Lower lobe of right lung (tissue), 2 donors: ENCODE measurements at regions not wholly inside any gene's neighbourhood (a gene's known extent, or its start where the extent isn't known, plus 50 kb on each side); places are given as distances from the start of the nearest gene placed in this dataset.

Source experiments
- ATAC-seq, 2 donors: fragments of 200-7000 bp; cut with Tn5 transposase; one replicate each; pipeline ENCODE4 v1.9.1; 2020 to 2022; ENCODE audit warnings: mild to moderate bottlenecking in 2 of 2, moderate library complexity in 2 of 2
- DNase-seq: peaks from one replicate; pipeline ENCODE4 v3.0.0-alpha.2; 2020
- H3K27ac ChIP-seq: fragments of 200-600 bp; one replicate; pipeline ENCODE4 v1.8.0; 2022
- H3K27me3 ChIP-seq: fragments of 200-600 bp; one replicate; pipeline ENCODE4 v1.8.0; 2022; ENCODE audit warnings: low read depth
- H3K36me3 ChIP-seq: fragments of 200-600 bp; one replicate; pipeline ENCODE4 v1.8.0; 2022; ENCODE audit warnings: mild to moderate bottlenecking
- H3K4me1 ChIP-seq: fragments of 200-600 bp; one replicate; pipeline ENCODE4 v1.8.0; 2022
- H3K4me3 ChIP-seq: fragments of 200-600 bp; one replicate; pipeline ENCODE4 v1.8.0; 2022; ENCODE audit warnings: mild to moderate bottlenecking
- H3K9me3 ChIP-seq: fragments of 200-600 bp; one replicate; pipeline ENCODE4 v1.8.0; 2022
- intact Hi-C: fragments of 100-400 bp; cut with DNase I; formaldehyde crosslinking; loops from one replicate; pipeline ENCODE4 v1.11.0; 2022
- TF ChIP-seq, protein P1 (sequence below): fragments of 200-600 bp; IDR thresholded peaks from one replicate; pipeline ENCODE4 v1.8.0; 2022; ENCODE audit warnings: antibody characterized with exemption, mild to moderate bottlenecking
- donor health status: DM: no; HTN: yes; CAD: no; lungs with severe emphysema.

DNA sequence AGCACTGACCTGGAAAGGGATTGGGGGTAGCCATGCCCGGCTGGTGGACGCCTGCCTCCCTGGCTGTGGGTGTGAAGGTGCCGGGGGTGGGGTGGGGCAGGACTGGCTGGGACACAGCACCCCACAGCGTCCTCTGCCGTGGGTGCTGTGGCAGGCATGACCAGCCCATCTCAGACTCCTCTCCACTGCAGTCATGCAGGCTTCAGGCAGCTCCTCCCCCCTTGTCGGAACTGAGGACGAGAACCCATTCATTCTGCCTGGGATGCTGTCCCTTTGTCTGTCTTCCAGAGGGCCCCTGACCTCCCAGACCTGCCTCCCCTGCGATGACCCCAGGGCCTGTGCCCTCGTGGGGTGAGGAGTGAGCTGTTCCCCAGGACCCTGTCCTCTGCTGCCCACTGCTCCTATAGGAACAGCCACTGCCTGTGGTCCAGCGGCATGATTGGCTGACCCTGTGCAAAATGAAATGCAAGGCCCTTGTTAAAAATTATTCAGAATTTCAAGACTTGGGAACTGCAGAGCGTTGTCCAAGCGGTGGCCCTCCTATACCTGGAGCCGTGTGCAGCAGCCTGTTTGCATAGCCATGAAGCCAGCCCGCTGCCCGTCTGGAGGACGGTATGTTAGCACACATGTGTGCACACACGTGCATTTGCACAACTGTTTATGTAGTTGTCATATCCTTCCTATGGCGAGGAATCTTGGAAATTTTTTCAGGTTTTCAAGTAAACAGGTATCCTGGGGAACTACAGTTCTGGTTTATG lies 1122.3 kb downstream of the BRD1 start:
- peak; percentile 37 for DNase-seq
- H3K27me3 ChIP-seq: no peaks in the 10 kb centered on the region

DNA sequence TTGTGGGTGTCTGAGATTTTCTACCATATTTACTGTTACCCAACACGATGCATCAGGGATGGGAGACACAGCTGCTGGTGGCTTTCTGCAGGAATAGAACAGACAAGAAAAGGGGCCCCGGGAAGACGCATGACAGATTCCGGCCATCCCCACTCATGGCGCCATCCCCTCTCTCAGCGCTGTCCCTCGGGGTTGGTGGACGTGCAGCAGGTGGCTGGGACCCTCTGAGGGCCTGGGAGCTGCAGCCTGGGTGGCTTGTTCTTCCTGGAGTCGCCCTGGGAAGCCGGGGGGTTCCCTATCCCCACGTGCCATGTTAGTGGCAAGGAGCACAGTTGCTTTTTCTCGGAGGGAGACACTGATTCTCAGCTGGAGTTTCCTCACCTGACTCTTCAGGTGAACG lies 1123.3 kb downstream of the BRD1 start:
- Histone ChIP-seq H3K4me1 (no peaks in the 10 kb centered on the region), H3K27me3 (no peaks in the 10 kb centered on the region), H3K4me3 (no peak overlapping the region), H3K27ac (no peak overlapping the region), H3K36me3 (no peaks in the 10 kb centered on the region), H3K9me3 (no peaks in the 10 kb centered on the region)
- TF ChIP-seq, protein P1, sequence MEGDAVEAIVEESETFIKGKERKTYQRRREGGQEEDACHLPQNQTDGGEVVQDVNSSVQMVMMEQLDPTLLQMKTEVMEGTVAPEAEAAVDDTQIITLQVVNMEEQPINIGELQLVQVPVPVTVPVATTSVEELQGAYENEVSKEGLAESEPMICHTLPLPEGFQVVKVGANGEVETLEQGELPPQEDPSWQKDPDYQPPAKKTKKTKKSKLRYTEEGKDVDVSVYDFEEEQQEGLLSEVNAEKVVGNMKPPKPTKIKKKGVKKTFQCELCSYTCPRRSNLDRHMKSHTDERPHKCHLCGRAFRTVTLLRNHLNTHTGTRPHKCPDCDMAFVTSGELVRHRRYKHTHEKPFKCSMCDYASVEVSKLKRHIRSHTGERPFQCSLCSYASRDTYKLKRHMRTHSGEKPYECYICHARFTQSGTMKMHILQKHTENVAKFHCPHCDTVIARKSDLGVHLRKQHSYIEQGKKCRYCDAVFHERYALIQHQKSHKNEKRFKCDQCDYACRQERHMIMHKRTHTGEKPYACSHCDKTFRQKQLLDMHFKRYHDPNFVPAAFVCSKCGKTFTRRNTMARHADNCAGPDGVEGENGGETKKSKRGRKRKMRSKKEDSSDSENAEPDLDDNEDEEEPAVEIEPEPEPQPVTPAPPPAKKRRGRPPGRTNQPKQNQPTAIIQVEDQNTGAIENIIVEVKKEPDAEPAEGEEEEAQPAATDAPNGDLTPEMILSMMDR: no peak
- DNase-seq (no peak), ATAC-seq (no peak)
- intact Hi-C loops: no loop called here

More for the DNA sequence above, 1122.3 kb downstream of the BRD1 start:
- intact Hi-C loops: no loop called here
- Histone ChIP-seq H3K9me3 (no peaks in the 10 kb centered on the region), H3K4me1 (no peaks in the 10 kb centered on the region), H3K27ac (no peak overlapping the region), H3K36me3 (no peaks in the 10 kb centered on the region), H3K4me3 (no peak overlapping the region)
- TF ChIP-seq, protein P1: no peak
- no peak for ATAC-seq

DNA sequence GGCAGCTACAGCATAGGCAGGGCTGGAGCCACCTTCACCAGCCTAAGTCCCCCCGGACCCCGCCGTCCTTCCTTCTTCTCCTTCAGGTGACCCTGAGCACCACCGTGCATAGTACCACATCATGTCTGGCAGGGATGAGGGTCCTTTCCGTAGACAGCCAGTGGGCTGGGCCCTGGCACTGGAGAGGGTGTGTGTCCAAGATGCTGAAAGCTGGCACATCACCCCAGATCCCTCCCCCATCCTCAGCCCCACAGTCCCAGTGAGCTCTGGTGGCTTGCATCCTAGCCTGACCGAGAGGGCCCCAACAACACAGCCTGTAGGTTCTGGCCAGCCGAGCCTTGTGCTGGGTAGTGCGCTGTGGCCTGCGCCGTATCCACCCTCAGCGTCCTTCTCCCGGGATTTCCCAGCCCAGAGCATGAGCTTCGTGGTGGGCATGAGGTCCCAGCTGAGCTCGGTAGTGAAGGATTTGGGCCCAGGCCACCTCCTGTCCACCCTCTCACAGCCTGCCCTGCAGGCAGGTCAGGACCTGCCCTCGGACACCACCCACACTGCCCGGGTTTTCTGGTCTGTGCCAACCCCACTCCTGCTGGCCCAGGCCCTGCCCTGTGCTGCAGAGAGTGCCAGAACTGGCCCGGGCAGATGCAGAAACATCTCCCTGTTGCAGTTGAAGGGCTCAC lies 1124.3 kb downstream of the BRD1 start:
- peak in 1 of 2 donors; percentile 48 for ATAC-seq

DNA sequence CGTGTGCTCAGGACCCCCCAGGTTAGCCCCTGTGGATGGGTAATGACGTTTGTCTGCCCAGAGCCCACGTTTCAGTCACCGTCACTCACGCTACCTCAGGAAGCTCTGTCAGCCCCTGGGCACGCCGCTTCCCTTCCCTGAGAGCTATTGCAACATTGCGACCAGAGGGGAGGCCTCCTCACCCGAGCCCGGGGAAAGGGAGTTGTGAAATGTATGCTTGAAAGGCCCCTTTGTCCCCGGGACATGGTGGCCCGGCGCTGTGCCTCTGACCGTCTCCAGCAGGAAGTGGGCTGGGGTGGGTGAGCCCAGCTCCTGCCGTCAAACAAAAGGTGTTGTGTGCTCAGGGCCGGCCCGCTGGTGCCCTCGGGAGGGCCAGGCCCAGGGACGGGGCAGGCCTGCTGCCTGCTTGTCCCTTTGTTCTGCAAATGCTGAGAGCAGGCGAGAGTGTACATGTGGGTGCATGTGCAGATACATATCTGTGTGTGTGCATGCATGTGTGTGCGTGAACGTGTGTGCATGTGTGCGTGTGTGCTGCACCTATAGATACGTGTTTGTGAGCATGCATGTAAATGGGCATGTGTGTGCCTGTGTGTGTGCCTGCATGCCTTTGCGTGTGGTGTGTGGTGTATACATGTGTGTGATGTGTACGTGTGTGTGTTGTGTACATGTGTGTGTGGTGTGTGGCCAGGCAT lies 1125.0 kb downstream of the BRD1 start:
- DNase-seq: peak; percentile 73

More for the DNA sequence above, 1124.3 kb downstream of the BRD1 start:
- no peaks in the 10 kb centered on the region for H3K4me1 ChIP-seq
- TF ChIP-seq, protein P1: no peak
- H3K9me3 ChIP-seq: no peaks in the 10 kb centered on the region
- no peak overlapping the region for H3K4me3 ChIP-seq
- no peaks in the 10 kb centered on the region for H3K27me3 ChIP-seq
- H3K27ac ChIP-seq: no peak overlapping the region
- DNase-seq: peak; percentile 52
- intact Hi-C loops: no loop called here
- H3K36me3 ChIP-seq: no peaks in the 10 kb centered on the region

More for the DNA sequence above, 1125.0 kb downstream of the BRD1 start:
- H3K27ac ChIP-seq: no peak overlapping the region
- TF ChIP-seq, protein P1: no peak
- H3K4me1 ChIP-seq: no peaks in the 10 kb centered on the region
- H3K27me3 ChIP-seq: no peaks in the 10 kb centered on the region
- H3K9me3 ChIP-seq: no peaks in the 10 kb centered on the region
- no peaks in the 10 kb centered on the region for H3K36me3 ChIP-seq
- H3K4me3 ChIP-seq: no peak overlapping the region
- intact Hi-C loops: no loop called here
- peak; percentile 27 to 60 for ATAC-seq
